Stomach (tissue), 8 donors: ENCODE measurements at regions not wholly inside any gene's neighbourhood (a gene's known extent, or its start where the extent isn't known, plus 50 kb on each side); places are given as distances from the start of the nearest gene placed in this dataset.

Experiments
- DNase-seq, 2 donors: peaks; one replicate each; pipeline versions ENCODE4 v3.0.0 to v3.0.0-alpha.2; 2013 to 2019
- H3K27ac ChIP-seq, 5 donors: fragments of 200-600 bp in 4 of 5; sonication (generic) in 4 of 5; one replicate each; pipeline ENCODE4 v1.5.1; 2013 to 2019; ENCODE audit warnings: mild to moderate bottlenecking in 1 of 5, moderate library complexity in 1 of 5
- H3K27me3 ChIP-seq, 3 donors: fragments of 200-600 bp; sonication (generic); one replicate each; pipeline ENCODE4 v1.5.1; 2017 to 2019; ENCODE audit warnings: mixed run types in 1 of 3
- H3K36me3 ChIP-seq, 4 donors: fragments of 200-600 bp; sonication (generic); 1 replicate in 3 of 4; 2 replicates in 1 of 4; pipeline ENCODE4 v1.5.1; 2016 to 2019
- H3K4me1 ChIP-seq, 4 donors: fragments of 200-600 bp; sonication (generic); one replicate each; pipeline ENCODE4 v1.5.1; 2016 to 2019
- H3K4me3 ChIP-seq, 4 donors: fragments of 200-600 bp; sonication (generic) in 3 of 4; one replicate each; pipeline ENCODE4 v1.5.1; 2016 to 2019; ENCODE audit warnings: mild to moderate bottlenecking in 1 of 4
- H3K9me3 ChIP-seq, 4 donors: fragments of 200-600 bp; sonication (generic); one replicate each; pipeline ENCODE4 v1.5.1; 2016 to 2019
- CTCF ChIP-seq, 7 experiments: fragments of 450-650 bp in 4 of 7; fragments of 200-600 bp in 3 of 7; sonication (generic) in 3 of 7; IDR thresholded peaks; one replicate each; pipeline ENCODE4 v1.5.1; 2016 to 2019; ENCODE audit warnings: antibody characterized with exemption in 7 of 7, control low read depth in 2 of 7, mild to moderate bottlenecking in 1 of 7
- EP300 ChIP-seq: sonication (generic); formaldehyde crosslinking; IDR thresholded peaks from one replicate; pipeline ENCODE4 v1.6.1; 2017; ENCODE audit warnings: antibody characterized with exemption
- POLR2A ChIP-seq, 4 donors: fragments of 450-650 bp; IDR thresholded peaks; one replicate each; pipeline ENCODE4 v1.6.1; 2016; ENCODE audit warnings: antibody characterized with exemption in 4 of 4, control low read depth in 2 of 4, mild to moderate bottlenecking in 1 of 4, moderate library complexity in 1 of 4
- POLR2AphosphoS5 ChIP-seq, 3 donors: sonication (generic); formaldehyde crosslinking; IDR thresholded peaks; one replicate each; pipeline ENCODE4 v1.6.1; 2016; ENCODE audit warnings: antibody characterized with exemption in 3 of 3
- WGBS, 5 donors: extraction: QIAGEN DNeasy Blood & Tissue Kit in 3 of 5; methylation state at CpG; one replicate each; pipeline versions ENCODE4 v1.1.5 to v1.1.7; 2013 to 2018; 5-methylcytosine and 5-hydroxymethylcytosine counted together
- intact Hi-C: fragments of 100-400 bp; cut with DNase I; formaldehyde crosslinking; loops from one replicate; pipeline ENCODE4 v1.15.1; 2023; ENCODE audit warnings: low total_unique reads
- small RNA-seq, 4 donors: library from RNA; depleted of rRNA; stranded (forward); fragments of <200 nt; gene quantifications; one replicate each; pipeline ENCODE3, GENCODE V24; 2016
- donor health status: healthy with polysubstance abuse.
- donor health status: Bipolar disorder and iron deficiency.
- donor health status: healthy.

- 73 to 88% (median 76%) methylated on average over 10 of the region's 10 CpGs for WGBS, 5 donors
- H3K4me1 ChIP-seq = no peaks in the 10 kb centered on the region
- no peaks in the 10 kb centered on the region for H3K9me3 ChIP-seq
- no peaks in the 10 kb centered on the region for H3K36me3 ChIP-seq
- no peak overlapping the region for H3K4me3 ChIP-seq
- H3K27ac ChIP-seq = no peak overlapping the region
- no peak for DNase-seq
- intact Hi-C loops = no loop called here
- no peaks in the 10 kb centered on the region for H3K27me3 ChIP-seq
- TF ChIP-seq CTCF (IDR thresholded peaks at IDR 0.05) (no peak), EP300 (no peak), POLR2A (IDR thresholded peaks at IDR 0.05) (no peak), POLR2AphosphoS5 (IDR thresholded peaks at IDR 0.05) (no peak)
Measured at GRCh38 chr14:92266216-92266615, 56.7 kb upstream of the SLC24A4 start.

Small RNA genes in the stretch of these regions (small RNA-seq; reads per million reads assigned to genes)
- gene RNU6-366P = 0 reads per million in 4 donors
